ENCODE measurements at regions not wholly inside any gene's neighbourhood (a gene's known extent, or its start where the extent isn't known, plus 50 kb on each side); places are given as distances from the start of the nearest gene placed in this dataset.

GRCh38 chr3:115436767-115437301 lies 186.5 kb upstream of the GAP43 start:
- TF ChIP-seq CTCF (conservative IDR thresholded peaks at IDR 0.05; ENCODE audit: low read depth, low read length) (peak; percentile 48), MAZ (IDR thresholded peaks at IDR 0.05; ENCODE audit: borderline replicate concordance, low read depth, low read length) (no peak), POLR2A (IDR thresholded peaks at IDR 0.05; ENCODE audit: low read depth, low read length) (no peak), NFE2L2 (IDR thresholded peaks at IDR 0.05; ENCODE audit: low read depth, low read length) (peak; percentile 76), RFX5 (IDR thresholded peaks at IDR 0.05; ENCODE audit: low read depth, low read length) (no peak)
